IMR-90 (cell line): ENCODE measurements at regions not wholly inside any gene's neighbourhood (a gene's known extent, or its start where the extent isn't known, plus 50 kb on each side); places are given as distances from the start of the nearest gene placed in this dataset.

Experiments used
- ATAC-seq: fragments of 200-7000 bp; cut with Tn5 transposase; 2 replicates; pipeline ENCODE4 v1.9.1; 2020; ENCODE audit warnings: low read depth, mild to moderate bottlenecking, moderate library complexity
- BruUV-seq: library from RNA; stranded (reverse); fragments of 400-500 nt; replicated peaks from 2 replicates; lab custom pipeline; 2021; lab: Mats Ljungman, UMichigan
- CTCF ChIA-PET: fragments of 300-600 bp; formaldehyde crosslinking; extraction: SDS; loops from one replicate; lab custom pipeline; 2021; ENCODE audit warnings: antibody characterized with exemption; lab: Yijun Ruan, JAX
- POLR2A ChIA-PET: fragments of 300-600 bp; sonication (Branson Sonifier 250); formaldehyde crosslinking; loops from one replicate; lab custom pipeline; 2022; ENCODE audit warnings: antibody characterized with exemption; ENCODE audit not compliant: unreplicated experiment; lab: Charles Lee
- DNase-seq: peaks from one replicate; pipeline ENCODE4 v3.0.0; 2013
- H2AFZ ChIP-seq: replicated peaks from 2 replicates; pipeline ENCODE3; 2013; ENCODE audit warnings: low read length, mild to moderate bottlenecking; ENCODE audit not compliant: poor library complexity
- H2AK5ac ChIP-seq: 2 replicates; pipeline ENCODE4 v1.6.1; 2013; ENCODE audit warnings: low read depth, low read length, inconsistent platforms
- H2AK9ac ChIP-seq: replicated peaks from 2 replicates; pipeline ENCODE3; 2013; ENCODE audit warnings: mild to moderate bottlenecking, low read depth, low read length, moderate library complexity; ENCODE audit not compliant: poor library complexity
- H2BK120ac ChIP-seq: 2 replicates; pipeline ENCODE4 v1.6.1; 2013; ENCODE audit warnings: low read depth, low read length, inconsistent platforms
- H2BK15ac ChIP-seq: 3 replicates; pipeline ENCODE4 v1.6.1; 2013; ENCODE audit warnings: low read depth, low read length, inconsistent platforms
- H2BK20ac ChIP-seq: 2 replicates; pipeline ENCODE4 v1.6.1; 2013; ENCODE audit warnings: low read depth, mild to moderate bottlenecking, inconsistent platforms, low read length, moderate library complexity
- H2BK5ac ChIP-seq: 2 replicates; pipeline ENCODE4 v1.6.1; 2013; ENCODE audit warnings: mild to moderate bottlenecking, low read depth, low read length, inconsistent platforms; ENCODE audit not compliant: poor library complexity, severe bottlenecking
- H3K14ac ChIP-seq: replicated peaks from 2 replicates; pipeline ENCODE4 v1.6.1; 2013; ENCODE audit warnings: low read depth, low read length, inconsistent platforms
- H3K18ac ChIP-seq: 2 replicates; pipeline ENCODE4 v1.6.1; 2013; ENCODE audit warnings: low read depth, low read length, control low read depth
- H3K23ac ChIP-seq: 2 replicates; pipeline ENCODE4 v1.6.1; 2013; ENCODE audit warnings: low read depth, low read length, inconsistent platforms
- H3K27ac ChIP-seq: 2 replicates; pipeline ENCODE4 v1.5.1; 2013; ENCODE audit warnings: mild to moderate bottlenecking, control low read depth, low read length; ENCODE audit not compliant: insufficient read depth
- H3K27me3 ChIP-seq: 2 replicates; pipeline ENCODE4 v1.6.1; 2013; ENCODE audit warnings: low read length; ENCODE audit not compliant: control insufficient read depth, insufficient read depth
- H3K36me3 ChIP-seq: 2 replicates; pipeline ENCODE4 v1.6.1; 2013; ENCODE audit warnings: low read length, mixed read lengths; ENCODE audit not compliant: control insufficient read depth, insufficient read depth
- H3K4ac ChIP-seq: 2 replicates; pipeline ENCODE4 v1.6.1; 2013; ENCODE audit warnings: low read depth, low read length, inconsistent platforms
- H3K4me1 ChIP-seq: 2 replicates; pipeline ENCODE4 v1.6.1; 2013; ENCODE audit warnings: low read length, mixed read lengths; ENCODE audit not compliant: control insufficient read depth, insufficient read depth
- H3K4me2 ChIP-seq: 2 replicates; pipeline ENCODE4 v1.6.1; 2013; ENCODE audit warnings: low read depth, mild to moderate bottlenecking, control low read depth, low read length, moderate library complexity
- H3K4me3 ChIP-seq: 2 replicates; pipeline ENCODE4 v1.5.1; 2013; ENCODE audit warnings: low read depth, mild to moderate bottlenecking, control low read depth, low read length, moderate library complexity; ENCODE audit not compliant: insufficient read depth
- H3K56ac ChIP-seq: 2 replicates; pipeline ENCODE4 v1.6.1; 2013; ENCODE audit warnings: low read length, inconsistent platforms; ENCODE audit not compliant: insufficient read depth; ENCODE audit errors: extremely low read depth
- H3K79me1 ChIP-seq, 2 experiments: 2 replicates each; pipeline ENCODE4 v1.6.1; 2013; ENCODE audit warnings: low read length in 2 of 2, inconsistent platforms in 1 of 2, low read depth in 1 of 2
- H3K9ac ChIP-seq: 2 replicates; pipeline ENCODE4 v1.6.1; 2013; ENCODE audit warnings: low read depth, low read length, control low read depth
- H3K9me1 ChIP-seq: 2 replicates; pipeline ENCODE4 v1.6.1; 2013; ENCODE audit warnings: low read length, inconsistent platforms; ENCODE audit not compliant: insufficient read depth
- H3K9me3 ChIP-seq: 2 replicates; pipeline ENCODE4 v1.6.1; 2013; ENCODE audit warnings: low read length; ENCODE audit not compliant: control insufficient read depth, insufficient read depth
- H4K20me1 ChIP-seq: 2 replicates; pipeline ENCODE4 v1.6.1; 2013; ENCODE audit warnings: low read length, inconsistent platforms; ENCODE audit not compliant: insufficient read depth
- H4K5ac ChIP-seq: 2 replicates; pipeline ENCODE4 v1.6.1; 2013; ENCODE audit warnings: mild to moderate bottlenecking, low read depth, low read length, control low read depth
- H4K8ac ChIP-seq, 2 experiments: 2 replicates each; pipeline ENCODE4 v1.6.1; 2013; ENCODE audit warnings: low read depth in 2 of 2, low read length in 2 of 2, control low read depth in 1 of 2, inconsistent platforms in 1 of 2
- H4K91ac ChIP-seq: 2 replicates; pipeline ENCODE4 v1.6.1; 2013; ENCODE audit warnings: low read depth, low read length, inconsistent platforms; ENCODE audit not compliant: insufficient read depth
- BHLHE40 ChIP-seq: fragments of 150-350 bp; IDR thresholded peaks from 2 replicates; pipeline ENCODE4 v1.6.1; 2016; ENCODE audit warnings: mild to moderate bottlenecking, low read depth, low read length
- CEBPB ChIP-seq: IDR thresholded peaks from 2 replicates; pipeline ENCODE4 v1.6.1; 2012; ENCODE audit warnings: low read depth, low read length, improper control_type of control experiment
- CHD1 ChIP-seq: IDR thresholded peaks from 2 replicates; pipeline ENCODE4 v1.6.1; 2012; ENCODE audit warnings: low read depth, low read length, improper control_type of control experiment
- FOS ChIP-seq: fragments of 150-350 bp; IDR thresholded peaks from 2 replicates; pipeline ENCODE4 v1.6.1; 2016; ENCODE audit warnings: low read depth, low read length
- MAFK ChIP-seq: IDR thresholded peaks from 2 replicates; pipeline ENCODE4 v1.6.1; 2012; ENCODE audit warnings: low read depth, low read length, improper control_type of control experiment
- MAZ ChIP-seq: IDR thresholded peaks from 2 replicates; pipeline ENCODE4 v1.6.1; 2012; ENCODE audit warnings: low read depth, mild to moderate bottlenecking, low read length, improper control_type of control experiment, moderate library complexity, borderline replicate concordance
- NFE2L2 ChIP-seq: fragments of 150-350 bp; IDR thresholded peaks from 2 replicates; pipeline ENCODE4 v1.6.1; 2016; ENCODE audit warnings: low read depth, mild to moderate bottlenecking, low read length
- POLR2A ChIP-seq: IDR thresholded peaks from 2 replicates; pipeline ENCODE4 v1.6.1; 2012; ENCODE audit warnings: mild to moderate bottlenecking, low read depth, low read length
- RAD21 ChIP-seq: IDR thresholded peaks from 2 replicates; pipeline ENCODE4 v1.6.1; 2012; ENCODE audit warnings: low read length, improper control_type of control experiment
- RCOR1 ChIP-seq: IDR thresholded peaks from 2 replicates; pipeline ENCODE4 v1.6.1; 2012; ENCODE audit warnings: mild to moderate bottlenecking, low read length, improper control_type of control experiment; ENCODE audit not compliant: insufficient replicate concordance
- RFX5 ChIP-seq: IDR thresholded peaks from 2 replicates; pipeline ENCODE4 v1.8.0; 2012; ENCODE audit warnings: low read depth, mild to moderate bottlenecking, low read length, moderate library complexity
- SMC3 ChIP-seq: fragments of 150-350 bp; IDR thresholded peaks from 2 replicates; pipeline ENCODE4 v1.6.1; 2016; ENCODE audit warnings: low read depth, mild to moderate bottlenecking, antibody characterized with exemption, low read length, moderate library complexity
- WGBS, 2 experiments: methylation state at CpG; one replicate each; pipeline versions ENCODE4 v1.1.5 to v1.1.7; 2013; ENCODE audit warnings: missing lambda C conversion rate in 2 of 2; ENCODE audit not compliant: insufficient read length in 1 of 2; ENCODE audit errors: extremely low coverage in 2 of 2; 5-methylcytosine and 5-hydroxymethylcytosine counted together
- dilution Hi-C: fragments of 300-500 bp; cut with HindIII; formaldehyde crosslinking; loops from one replicate; pipeline ENCODE4 v1.14.3; 2018; ENCODE audit warnings: low sequenced_read_pairs; ENCODE audit not compliant: unreplicated experiment
- in situ Hi-C: fragments of 300-500 bp; cut with MboI; formaldehyde crosslinking; loops from 3 replicates; pipeline ENCODE4 v1.14.3; 2019; ENCODE audit warnings: low sequenced_read_pairs, inconsistent platforms, mixed read lengths
- intact Hi-C: fragments of 100-400 bp; cut with micrococcal nuclease; formaldehyde crosslinking; loops from 2 replicates; pipeline ENCODE4 v1.10.0; 2022
- TF ChIP-seq, protein P1 (sequence below): fragments of 150-350 bp; IDR thresholded peaks from 2 replicates; pipeline ENCODE4 v1.6.1; 2016; ENCODE audit warnings: low read depth, mild to moderate bottlenecking, low read length, moderate library complexity, borderline replicate concordance
- TF ChIP-seq, protein P2 (sequence below): conservative IDR thresholded peaks from 2 replicates; pipeline ENCODE4 v1.5.1; 2012; ENCODE audit warnings: mild to moderate bottlenecking, low read depth, low read length, improper control_type of control experiment

DNA sequence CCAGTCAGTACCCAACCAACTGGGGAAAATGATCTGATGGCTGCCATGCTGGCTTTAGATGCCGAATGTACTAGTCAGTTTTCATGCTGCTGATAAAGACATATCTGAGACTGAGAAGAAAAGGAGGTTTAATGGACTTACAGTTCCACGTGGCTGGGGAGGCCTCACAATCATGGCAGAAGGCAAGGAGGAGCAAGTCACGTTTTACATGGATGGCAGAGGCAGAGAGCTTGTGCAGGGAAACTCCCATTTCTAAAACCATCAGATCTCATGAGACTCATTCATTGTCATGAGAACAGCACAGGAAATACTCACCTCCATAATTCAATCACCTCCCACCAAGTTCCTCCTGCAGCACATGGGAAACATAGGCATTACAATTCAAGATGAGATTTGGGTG, 508.9 kb upstream of the NRP1 start:
- Histone ChIP-seq H3K27ac (no peak overlapping the region), H3K14ac (no peak overlapping the region), H3K56ac (no peak overlapping the region), H2BK15ac (no peak overlapping the region), H4K20me1 (no peaks in the 10 kb centered on the region), H4K91ac (no peak overlapping the region), H3K27me3 (peaks cover 4% of the 10 kb centered on the region), H3K9me1 (no peaks in the 10 kb centered on the region), H2BK20ac (no peak overlapping the region), H3K4me3 (no peak overlapping the region), H2AK9ac (no peak overlapping the region), H3K4me2 (no peak overlapping the region), H4K8ac (no peak overlapping the region), H2AK5ac (no peak overlapping the region), H3K36me3 (no peaks in the 10 kb centered on the region), H3K9ac (no peak overlapping the region), H3K18ac (no peak overlapping the region), H3K4ac (no peak overlapping the region), H3K9me3 (0 out of 2 replicates have a peak, but pooled peaks cover 1% of the 10 kb centered on the region), H2AFZ (no peak overlapping the region), H3K23ac (no peak overlapping the region), H3K79me1 (no peaks in the 10 kb centered on the region), H2BK120ac (no peak overlapping the region), H3K4me1 (no peaks in the 10 kb centered on the region), H4K5ac (no peak overlapping the region), H2BK5ac (no peak overlapping the region)
- DNase-seq, result no peak
- intact Hi-C loops (no loop called here), in situ Hi-C loops (no loop called here), dilution Hi-C loops (no loop called here)
- TF ChIP-seq MAZ, result no peak
- TF ChIP-seq RAD21, result no peak
- TF ChIP-seq BHLHE40, result no peak
- no peak for TF ChIP-seq CEBPB
- no peak for TF ChIP-seq FOS
- TF ChIP-seq MAFK, result no peak
- TF ChIP-seq, protein P1, sequence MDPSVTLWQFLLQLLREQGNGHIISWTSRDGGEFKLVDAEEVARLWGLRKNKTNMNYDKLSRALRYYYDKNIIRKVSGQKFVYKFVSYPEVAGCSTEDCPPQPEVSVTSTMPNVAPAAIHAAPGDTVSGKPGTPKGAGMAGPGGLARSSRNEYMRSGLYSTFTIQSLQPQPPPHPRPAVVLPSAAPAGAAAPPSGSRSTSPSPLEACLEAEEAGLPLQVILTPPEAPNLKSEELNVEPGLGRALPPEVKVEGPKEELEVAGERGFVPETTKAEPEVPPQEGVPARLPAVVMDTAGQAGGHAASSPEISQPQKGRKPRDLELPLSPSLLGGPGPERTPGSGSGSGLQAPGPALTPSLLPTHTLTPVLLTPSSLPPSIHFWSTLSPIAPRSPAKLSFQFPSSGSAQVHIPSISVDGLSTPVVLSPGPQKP, result no peak
- TF ChIP-seq RFX5, result no peak
- no peak for TF ChIP-seq CHD1
- TF ChIP-seq, protein P2, sequence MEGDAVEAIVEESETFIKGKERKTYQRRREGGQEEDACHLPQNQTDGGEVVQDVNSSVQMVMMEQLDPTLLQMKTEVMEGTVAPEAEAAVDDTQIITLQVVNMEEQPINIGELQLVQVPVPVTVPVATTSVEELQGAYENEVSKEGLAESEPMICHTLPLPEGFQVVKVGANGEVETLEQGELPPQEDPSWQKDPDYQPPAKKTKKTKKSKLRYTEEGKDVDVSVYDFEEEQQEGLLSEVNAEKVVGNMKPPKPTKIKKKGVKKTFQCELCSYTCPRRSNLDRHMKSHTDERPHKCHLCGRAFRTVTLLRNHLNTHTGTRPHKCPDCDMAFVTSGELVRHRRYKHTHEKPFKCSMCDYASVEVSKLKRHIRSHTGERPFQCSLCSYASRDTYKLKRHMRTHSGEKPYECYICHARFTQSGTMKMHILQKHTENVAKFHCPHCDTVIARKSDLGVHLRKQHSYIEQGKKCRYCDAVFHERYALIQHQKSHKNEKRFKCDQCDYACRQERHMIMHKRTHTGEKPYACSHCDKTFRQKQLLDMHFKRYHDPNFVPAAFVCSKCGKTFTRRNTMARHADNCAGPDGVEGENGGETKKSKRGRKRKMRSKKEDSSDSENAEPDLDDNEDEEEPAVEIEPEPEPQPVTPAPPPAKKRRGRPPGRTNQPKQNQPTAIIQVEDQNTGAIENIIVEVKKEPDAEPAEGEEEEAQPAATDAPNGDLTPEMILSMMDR, result no peak
- TF ChIP-seq POLR2A, result no peak
- no peak for TF ChIP-seq SMC3
- TF ChIP-seq RCOR1, result no peak
- TF ChIP-seq NFE2L2, result no peak
- BruUV-seq, result no TSS peak
- CTCF ChIA-PET, result no interaction called here
- POLR2A ChIA-PET, result no interaction called here
- no peak for ATAC-seq
- WGBS, 2 experiments, result 83% methylated on average over 2 of the region's 3 CpGs; no CpG with 5 or more reads in 1 of the 2 experiments
